ENCODE measurements at regions not wholly inside any gene's neighbourhood (a gene's known extent, or its start where the extent isn't known, plus 50 kb on each side); places are given as distances from the start of the nearest gene placed in this dataset.

- TF ChIP-seq CTCF (IDR thresholded peaks at IDR 0.05) (no peak), POLR2AphosphoS5 (IDR thresholded peaks at IDR 0.05; ENCODE audit: low read depth, low read length) (no peak), EZH2phosphoT487 (IDR thresholded peaks at IDR 0.05; ENCODE audit: borderline replicate concordance, low read depth) (no peak), ZBTB33 (IDR thresholded peaks at IDR 0.05; ENCODE audit: borderline replicate concordance, low read depth) (no peak), SMC3 (IDR thresholded peaks at IDR 0.05; ENCODE audit: low read depth, low read length) (no peak), EP300 (IDR thresholded peaks at IDR 0.05; ENCODE audit: borderline replicate concordance in 1 of 2, low read depth in 1 of 2, low read length in 1 of 2) (no peak), TCF12 (IDR thresholded peaks at IDR 0.05) (no peak), TAF1 (IDR thresholded peaks at IDR 0.05; ENCODE audit: borderline replicate concordance, low read depth, low read length) (no peak), MAX (IDR thresholded peaks at IDR 0.05; ENCODE audit: low read depth) (no peak), RXRA (IDR thresholded peaks at IDR 0.05; ENCODE audit: borderline replicate concordance, low read depth) (no peak), USF2 (IDR thresholded peaks at IDR 0.05; ENCODE audit: borderline replicate concordance, low read depth, low read length) (no peak)
Measured at GRCh38 chr3:137148917-137149316, 191.1 kb downstream of the IL20RB start.

Measured in SK-N-SH (cell line).